ENCODE measurements at regions not wholly inside any gene's neighbourhood (a gene's known extent, or its start where the extent isn't known, plus 50 kb on each side); places are given as distances from the start of the nearest gene placed in this dataset.
"Not testable (repeated sequence)": the region's sequence is repeated elsewhere in the genome, so short reads cannot be mapped to it uniquely, and the experiment has no call there.

- no peaks in the 10 kb centered on the region for H3K27me3 ChIP-seq (replicated peaks; ENCODE audit: insufficient read depth)
Observed at GRCh38 chr9:15058236-15058635, 148.0 kb upstream of the FREM1 start.

GRCh38 chr9:15055284-15055683 is 145.1 kb upstream of the FREM1 start:
- H3K27me3 ChIP-seq (replicated peaks; ENCODE audit: insufficient read depth); intact Hi-C loops (cut with DNase I); H3K36me3 ChIP-seq; H3K27ac ChIP-seq; DNase-seq (ENCODE audit: low spot score); H3K4me3 ChIP-seq; H3K4me1 ChIP-seq (replicated peaks); H3K9me3 ChIP-seq: not testable (repeated sequence)
- 52% methylated on average over 4 of the region's 4 CpGs for WGBS

More at GRCh38 chr9:15058236-15058635, 148.0 kb upstream of the FREM1 start:
- no peaks in the 10 kb centered on the region for H3K9me3 ChIP-seq
- no peak overlapping the region for H3K4me3 ChIP-seq
- H3K27ac ChIP-seq, result no peak overlapping the region
- no peaks in the 10 kb centered on the region for H3K4me1 ChIP-seq (replicated peaks)
- H3K36me3 ChIP-seq, result no peaks in the 10 kb centered on the region
- TF ChIP-seq POLR2AphosphoS5 (IDR thresholded peaks at IDR 0.05) (no peak), CTCF (IDR thresholded peaks at IDR 0.05) (no peak), POLR2A (IDR thresholded peaks at IDR 0.05) (no peak)
- WGBS, result 42% methylated on average over 4 of the region's 4 CpGs
- intact Hi-C loops (cut with DNase I), result no loop called here
- no peak for DNase-seq (ENCODE audit: low spot score)

GRCh38 chr9:15048772-15049171 is 138.5 kb upstream of the FREM1 start:
- DNase-seq (ENCODE audit: low spot score), result no peak
- H3K27ac ChIP-seq, result no peak overlapping the region
- TF ChIP-seq CTCF (IDR thresholded peaks at IDR 0.05) (no peak), POLR2A (IDR thresholded peaks at IDR 0.05) (no peak), POLR2AphosphoS5 (IDR thresholded peaks at IDR 0.05) (no peak)
- H3K4me1 ChIP-seq (replicated peaks), result no peaks in the 10 kb centered on the region
- H3K9me3 ChIP-seq, result no peaks in the 10 kb centered on the region
- no peak overlapping the region for H3K4me3 ChIP-seq
- 39% methylated on average over 1 of the region's 1 CpG for WGBS
- H3K36me3 ChIP-seq, result no peaks in the 10 kb centered on the region
- no peaks in the 10 kb centered on the region for H3K27me3 ChIP-seq (replicated peaks; ENCODE audit: insufficient read depth)
- intact Hi-C loops (cut with DNase I), result no loop called here

- Histone ChIP-seq H3K36me3 (no peaks in the 10 kb centered on the region), H3K27me3 (replicated peaks; ENCODE audit: insufficient read depth) (no peaks in the 10 kb centered on the region), H3K4me1 (replicated peaks) (no peaks in the 10 kb centered on the region), H3K9me3 (no peaks in the 10 kb centered on the region), H3K4me3 (no peak overlapping the region), H3K27ac (no peak overlapping the region)
- TF ChIP-seq POLR2A (IDR thresholded peaks at IDR 0.05) (no peak), CTCF (IDR thresholded peaks at IDR 0.05) (no peak), POLR2AphosphoS5 (IDR thresholded peaks at IDR 0.05) (no peak)
- no peak for DNase-seq (ENCODE audit: low spot score)
- intact Hi-C loops (cut with DNase I), result no loop called here
- 88% methylated on average over 5 of the region's 5 CpGs for WGBS
Observed at GRCh38 chr9:15047028-15047551, 136.9 kb upstream of the FREM1 start.

GRCh38 chr9:15033316-15033715 is 123.1 kb upstream of the FREM1 start:
- WGBS, result 94% methylated on average over 4 of the region's 4 CpGs
- Histone ChIP-seq H3K9me3 (no peaks in the 10 kb centered on the region), H3K4me1 (replicated peaks) (no peaks in the 10 kb centered on the region), H3K36me3 (no peaks in the 10 kb centered on the region), H3K27ac (no peak overlapping the region), H3K4me3 (no peak overlapping the region), H3K27me3 (replicated peaks; ENCODE audit: insufficient read depth) (no peaks in the 10 kb centered on the region)
- TF ChIP-seq POLR2AphosphoS5 (IDR thresholded peaks at IDR 0.05) (no peak), CTCF (IDR thresholded peaks at IDR 0.05) (no peak), POLR2A (IDR thresholded peaks at IDR 0.05) (no peak)
- no peak for DNase-seq (ENCODE audit: low spot score)
- intact Hi-C loops (cut with DNase I), result no loop called here

Data from prostate gland (tissue), 2 donors.